Duodenal mucosa (tissue), 2 donors: ENCODE measurements at regions not wholly inside any gene's neighbourhood (a gene's known extent, or its start where the extent isn't known, plus 50 kb on each side); places are given as distances from the start of the nearest gene placed in this dataset.

Experiments used
- H3K27ac ChIP-seq: one replicate; pipeline ENCODE4 v1.7.0; 2013; ENCODE audit warnings: low read depth, low read length
- H3K27me3 ChIP-seq, 2 donors: one replicate each; pipeline ENCODE4 v1.7.0; 2013; ENCODE audit warnings: low read length in 2 of 2, control low read depth in 1 of 2; ENCODE audit not compliant: insufficient read depth in 2 of 2, control insufficient read depth in 1 of 2
- H3K36me3 ChIP-seq, 2 donors: one replicate each; pipeline ENCODE4 v1.7.0; 2013; ENCODE audit warnings: low read length in 2 of 2, control low read depth in 1 of 2; ENCODE audit not compliant: insufficient read depth in 2 of 2, control insufficient read depth in 1 of 2
- H3K4me1 ChIP-seq, 2 donors: one replicate each; pipeline ENCODE4 v1.7.0; 2013; ENCODE audit warnings: low read length in 2 of 2, control low read depth in 1 of 2; ENCODE audit not compliant: insufficient read depth in 2 of 2, control insufficient read depth in 1 of 2
- H3K4me3 ChIP-seq, 2 donors: one replicate each; pipeline ENCODE4 v1.7.0; 2013; ENCODE audit warnings: low read length in 2 of 2, low read depth in 1 of 2
- H3K9ac ChIP-seq, 2 donors: one replicate each; pipeline ENCODE4 v1.7.0; 2013; ENCODE audit warnings: low read length in 2 of 2, low read depth in 1 of 2
- H3K9me3 ChIP-seq, 2 donors: one replicate each; pipeline ENCODE4 v1.7.0; 2013; ENCODE audit warnings: low read length in 2 of 2, control low read depth in 1 of 2; ENCODE audit not compliant: control insufficient read depth in 1 of 2

GRCh38 chr12:124460771-124461170, 106.6 kb downstream of the NCOR2 start:
- H3K27ac ChIP-seq = no peak overlapping the region
- peaks cover 5 to 12% of the 10 kb centered on the region in 2 donors for H3K4me1 ChIP-seq
- H3K9me3 ChIP-seq = peaks cover 0 to 3% of the 10 kb centered on the region in 2 donors
- no peak overlapping the region for H3K4me3 ChIP-seq
- H3K27me3 ChIP-seq = no peaks in the 10 kb centered on the region
- no peak overlapping the region for H3K9ac ChIP-seq
- H3K36me3 ChIP-seq = peaks cover 28 to 49% of the 10 kb centered on the region in 2 donors

- H3K27me3 ChIP-seq = no peaks in the 10 kb centered on the region
- peaks cover 0 to 2% of the 10 kb centered on the region in 2 donors for H3K9me3 ChIP-seq
- no peak overlapping the region for H3K27ac ChIP-seq
- peaks cover 21 to 47% of the 10 kb centered on the region in 2 donors for H3K36me3 ChIP-seq
- no peak overlapping the region for H3K9ac ChIP-seq
- peaks cover 10 to 14% of the 10 kb centered on the region in 2 donors for H3K4me1 ChIP-seq
- no peak overlapping the region for H3K4me3 ChIP-seq
Observed at GRCh38 chr12:124459852-124460645, 107.4 kb downstream of the NCOR2 start.

- Histone ChIP-seq H3K4me3 (no peak overlapping the region), H3K36me3 (peaks cover 15 to 44% of the 10 kb centered on the region in 2 donors), H3K4me1 (peaks cover 14 to 23% of the 10 kb centered on the region in 2 donors), H3K27ac (no peak overlapping the region), H3K9me3 (no peaks in the 10 kb centered on the region), H3K27me3 (no peaks in the 10 kb centered on the region), H3K9ac (no peak overlapping the region)
Observed at GRCh38 chr12:124458992-124459851, 108.2 kb downstream of the NCOR2 start.

GRCh38 chr12:124458220-124458991, 109.0 kb downstream of the NCOR2 start:
- Histone ChIP-seq H3K4me1 (peaks cover 21 to 30% of the 10 kb centered on the region in 2 donors), H3K27me3 (no peaks in the 10 kb centered on the region), H3K36me3 (peaks cover 15 to 44% of the 10 kb centered on the region in 2 donors), H3K27ac (peak overlapping the region; percentile 33), H3K4me3 (no peak overlapping the region), H3K9me3 (no peaks in the 10 kb centered on the region), H3K9ac (no peak overlapping the region)

- H3K4me3 ChIP-seq = peak overlapping the region; percentile 22 to 40
- H3K36me3 ChIP-seq = peaks cover 15 to 44% of the 10 kb centered on the region in 2 donors
- no peaks in the 10 kb centered on the region for H3K27me3 ChIP-seq
- peak overlapping the region; percentile 81 for H3K27ac ChIP-seq
- H3K9ac ChIP-seq = peak overlapping the region in 1 of 2 donors; percentile 43
- H3K4me1 ChIP-seq = peaks cover 24 to 38% of the 10 kb centered on the region in 2 donors
- no peaks in the 10 kb centered on the region for H3K9me3 ChIP-seq
Observed at GRCh38 chr12:124457287-124458219, 109.9 kb downstream of the NCOR2 start.

GRCh38 chr12:124456652-124457152, 110.7 kb downstream of the NCOR2 start:
- H3K4me1 ChIP-seq = peaks cover 30 to 46% of the 10 kb centered on the region in 2 donors

GRCh38 chr12:124456133-124456651, 111.2 kb downstream of the NCOR2 start:
- H3K36me3 ChIP-seq = peaks cover 12 to 34% of the 10 kb centered on the region in 2 donors
- H3K4me3 ChIP-seq = no peak overlapping the region
- no peak overlapping the region for H3K27ac ChIP-seq
- no peaks in the 10 kb centered on the region for H3K27me3 ChIP-seq
- peaks cover 30 to 47% of the 10 kb centered on the region in 2 donors for H3K4me1 ChIP-seq
- H3K9ac ChIP-seq = no peak overlapping the region
- no peaks in the 10 kb centered on the region for H3K9me3 ChIP-seq

More at GRCh38 chr12:124456652-124457152, 110.7 kb downstream of the NCOR2 start:
- H3K9ac ChIP-seq = no peak overlapping the region
- no peaks in the 10 kb centered on the region for H3K9me3 ChIP-seq
- peaks cover 14 to 38% of the 10 kb centered on the region in 2 donors for H3K36me3 ChIP-seq
- H3K4me3 ChIP-seq = no peak overlapping the region
- no peaks in the 10 kb centered on the region for H3K27me3 ChIP-seq
- peak overlapping the region; percentile 81 for H3K27ac ChIP-seq

GRCh38 chr12:124455336-124455735, 112.1 kb downstream of the NCOR2 start:
- H3K36me3 ChIP-seq = peaks cover 12 to 36% of the 10 kb centered on the region in 2 donors
- H3K9ac ChIP-seq = no peak overlapping the region
- H3K4me1 ChIP-seq = peaks cover 30 to 49% of the 10 kb centered on the region in 2 donors
- no peaks in the 10 kb centered on the region for H3K9me3 ChIP-seq
- no peaks in the 10 kb centered on the region for H3K27me3 ChIP-seq
- no peak overlapping the region for H3K4me3 ChIP-seq
- no peak overlapping the region for H3K27ac ChIP-seq
